Endothelial cell (in vitro differentiated cells): ENCODE measurements at regions not wholly inside any gene's neighbourhood (a gene's known extent, or its start where the extent isn't known, plus 50 kb on each side); places are given as distances from the start of the nearest gene placed in this dataset. TPM values are rescaled to one million over a fixed set of nuclear protein-coding genes. Genes with fewer than 3 reads are reported as not detected.

Experiments used
- DNase-seq: peaks from one replicate; pipeline ENCODE4 v3.0.0; 2021; ENCODE audit warnings: low spot score
- H3K27ac Mint-ChIP-seq: one replicate; pipeline ENCODE4 v1.8.0; 2021; ENCODE audit warnings: mixed read lengths, inconsistent platforms; ENCODE audit not compliant: unreplicated experiment
- H3K27me3 Mint-ChIP-seq: one replicate; pipeline ENCODE4 v1.8.0; 2021; ENCODE audit warnings: mild to moderate bottlenecking, moderate library complexity, mixed read lengths, inconsistent platforms; ENCODE audit not compliant: unreplicated experiment
- H3K36me3 Mint-ChIP-seq: one replicate; pipeline ENCODE4 v1.8.0; 2021; ENCODE audit warnings: mild to moderate bottlenecking, low read depth, mixed read lengths, inconsistent platforms; ENCODE audit not compliant: unreplicated experiment
- H3K4me1 Mint-ChIP-seq: one replicate; pipeline ENCODE4 v1.8.0; 2021; ENCODE audit warnings: mild to moderate bottlenecking, mixed read lengths, inconsistent platforms; ENCODE audit not compliant: unreplicated experiment
- H3K4me3 Mint-ChIP-seq: one replicate; pipeline ENCODE4 v1.8.0; 2021; ENCODE audit warnings: mild to moderate bottlenecking, mixed read lengths, inconsistent platforms; ENCODE audit not compliant: unreplicated experiment
- H3K9me3 Mint-ChIP-seq: one replicate; pipeline ENCODE4 v1.8.0; 2021; ENCODE audit warnings: mixed read lengths, inconsistent platforms; ENCODE audit not compliant: unreplicated experiment
- microRNA-seq: library from miRNA; unstranded; fragments of <30 nt; microRNA quantifications from one replicate; pipeline ENCODE4, GENCODE V29; 2020; ENCODE audit not compliant: unreplicated experiment
- TF ChIP-seq, protein P1 (sequence below): fragments of 200-600 bp; sonication (generic); IDR thresholded peaks from one replicate; pipeline ENCODE4 v1.5.0; 2021; ENCODE audit warnings: antibody characterized with exemption; ENCODE audit not compliant: unreplicated experiment

DNA sequence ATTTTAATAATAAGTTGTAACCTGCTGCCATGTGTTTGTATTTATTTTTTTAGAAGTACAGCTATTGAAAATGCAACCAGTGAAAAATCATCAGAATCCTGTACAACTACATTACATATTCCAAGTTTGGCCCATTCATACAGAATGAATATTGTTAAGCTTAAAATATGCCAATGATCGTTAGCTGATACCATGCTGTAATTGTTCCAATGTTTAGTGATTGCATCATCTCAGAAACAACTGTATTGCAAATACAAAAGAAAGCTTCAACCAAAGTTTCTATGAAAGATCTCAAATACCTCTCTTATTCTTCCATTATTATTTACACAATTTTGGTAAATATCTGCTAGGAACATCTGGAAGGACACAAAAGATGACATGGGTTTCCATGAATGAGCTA, 51.6 kb upstream of the ALCAM start:
- H3K4me1 Mint-ChIP-seq = peaks cover 4% of the 10 kb centered on the region
- H3K27ac Mint-ChIP-seq = no peak overlapping the region
- H3K9me3 Mint-ChIP-seq = no peaks in the 10 kb centered on the region
- no peaks in the 10 kb centered on the region for H3K36me3 Mint-ChIP-seq
- H3K4me3 Mint-ChIP-seq = no peak overlapping the region
- DNase-seq = no peak
- TF ChIP-seq, protein P1, sequence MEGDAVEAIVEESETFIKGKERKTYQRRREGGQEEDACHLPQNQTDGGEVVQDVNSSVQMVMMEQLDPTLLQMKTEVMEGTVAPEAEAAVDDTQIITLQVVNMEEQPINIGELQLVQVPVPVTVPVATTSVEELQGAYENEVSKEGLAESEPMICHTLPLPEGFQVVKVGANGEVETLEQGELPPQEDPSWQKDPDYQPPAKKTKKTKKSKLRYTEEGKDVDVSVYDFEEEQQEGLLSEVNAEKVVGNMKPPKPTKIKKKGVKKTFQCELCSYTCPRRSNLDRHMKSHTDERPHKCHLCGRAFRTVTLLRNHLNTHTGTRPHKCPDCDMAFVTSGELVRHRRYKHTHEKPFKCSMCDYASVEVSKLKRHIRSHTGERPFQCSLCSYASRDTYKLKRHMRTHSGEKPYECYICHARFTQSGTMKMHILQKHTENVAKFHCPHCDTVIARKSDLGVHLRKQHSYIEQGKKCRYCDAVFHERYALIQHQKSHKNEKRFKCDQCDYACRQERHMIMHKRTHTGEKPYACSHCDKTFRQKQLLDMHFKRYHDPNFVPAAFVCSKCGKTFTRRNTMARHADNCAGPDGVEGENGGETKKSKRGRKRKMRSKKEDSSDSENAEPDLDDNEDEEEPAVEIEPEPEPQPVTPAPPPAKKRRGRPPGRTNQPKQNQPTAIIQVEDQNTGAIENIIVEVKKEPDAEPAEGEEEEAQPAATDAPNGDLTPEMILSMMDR = no peak
- H3K27me3 Mint-ChIP-seq = no peaks in the 10 kb centered on the region

DNA sequence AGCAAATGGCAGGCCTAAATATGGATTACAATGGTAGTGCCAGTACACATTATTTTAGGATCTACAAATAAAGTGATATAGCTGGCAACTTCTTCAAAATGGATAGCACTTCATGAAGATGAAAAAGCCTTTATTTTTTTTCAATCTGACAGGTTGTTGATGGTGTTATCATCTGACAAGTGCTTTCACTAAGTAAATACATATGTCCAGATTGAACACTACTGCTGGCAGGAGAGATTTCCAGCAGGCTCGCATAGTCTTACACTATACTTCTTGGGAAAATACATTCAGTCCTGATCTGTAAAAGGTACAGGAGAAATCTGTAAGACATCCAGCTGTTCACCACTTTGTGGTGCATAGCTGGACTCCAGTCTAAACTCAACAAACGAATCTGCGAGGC, 50.9 kb upstream of the ALCAM start:
- Mint-ChIP-seq H3K36me3 (no peaks in the 10 kb centered on the region), H3K9me3 (no peaks in the 10 kb centered on the region), H3K4me3 (no peak overlapping the region), H3K27me3 (no peaks in the 10 kb centered on the region), H3K4me1 (peaks cover 4% of the 10 kb centered on the region), H3K27ac (no peak overlapping the region)
- no peak for DNase-seq
- TF ChIP-seq, protein P1 = no peak

DNA sequence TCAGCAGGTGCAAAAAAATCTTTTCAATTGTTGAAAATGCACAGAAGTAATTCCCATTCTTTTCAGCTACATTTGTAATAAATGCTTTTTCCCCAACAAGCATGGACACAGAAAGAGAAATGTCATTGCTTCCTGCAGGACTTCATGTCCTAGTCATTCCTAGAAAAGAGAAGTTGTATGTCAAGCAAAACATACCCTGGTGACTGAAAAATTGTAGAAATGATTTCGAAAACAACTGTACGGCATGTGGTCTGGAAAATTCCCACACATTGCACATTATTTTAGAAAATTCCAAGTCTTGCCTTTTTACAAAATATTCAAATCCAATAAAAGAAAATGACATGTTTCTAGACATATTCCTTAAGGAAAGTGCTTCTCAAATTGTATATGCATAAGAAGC, 50.4 kb upstream of the ALCAM start:
- Mint-ChIP-seq H3K9me3 (no peaks in the 10 kb centered on the region), H3K4me3 (no peak overlapping the region), H3K36me3 (no peaks in the 10 kb centered on the region), H3K27me3 (no peaks in the 10 kb centered on the region), H3K27ac (no peak overlapping the region), H3K4me1 (peaks cover 4% of the 10 kb centered on the region)
- TF ChIP-seq, protein P1 = no peak
- DNase-seq = no peak

Small RNAs in the stretch of these regions (microRNA-seq; reads per million reads assigned to microRNA genes)
- gene MIR548AB = not detected
